KMS-11 (cell line): ENCODE measurements at regions not wholly inside any gene's neighbourhood (a gene's known extent, or its start where the extent isn't known, plus 50 kb on each side); places are given as distances from the start of the nearest gene placed in this dataset.

Experiments used
- H2AFZ ChIP-seq: fragments of 200-600 bp; sonication (generic); 2 replicates; pipeline ENCODE4 v1.6.1; 2016; ENCODE audit warnings: antibody characterized with exemption, mixed run types, low read depth
- H3K27ac ChIP-seq: fragments of 200-600 bp; sonication (generic); 2 replicates; pipeline ENCODE4 v1.6.1; 2016; ENCODE audit warnings: mild to moderate bottlenecking, mixed run types
- H3K27me3 ChIP-seq: fragments of 200-600 bp; sonication (generic); 2 replicates; pipeline ENCODE4 v1.6.1; 2017; ENCODE audit warnings: mild to moderate bottlenecking, low read depth, mixed run types, moderate library complexity; ENCODE audit not compliant: insufficient read depth
- H3K36me3 ChIP-seq: fragments of 200-600 bp; sonication (generic); 2 replicates; pipeline ENCODE4 v1.6.1; 2017; ENCODE audit warnings: mild to moderate bottlenecking, mixed run types; ENCODE audit not compliant: insufficient read depth
- H3K4me1 ChIP-seq: fragments of 200-600 bp; sonication (generic); 2 replicates; pipeline ENCODE4 v1.6.1; 2016; ENCODE audit warnings: mild to moderate bottlenecking, low read depth, mixed run types; ENCODE audit not compliant: poor library complexity, severe bottlenecking
- H3K4me2 ChIP-seq: fragments of 200-600 bp; sonication (generic); 2 replicates; pipeline ENCODE4 v1.7.0; 2016; ENCODE audit warnings: mild to moderate bottlenecking, mixed run types
- H3K4me3 ChIP-seq: fragments of 200-600 bp; sonication (generic); IDR thresholded peaks from 2 replicates; pipeline ENCODE4 v1.6.1; 2017; ENCODE audit warnings: low read depth, low read length, mixed read lengths; ENCODE audit not compliant: insufficient read depth
- H3K79me2 ChIP-seq: fragments of 200-600 bp; sonication (generic); 2 replicates; pipeline ENCODE4 v1.6.1; 2016; ENCODE audit warnings: low read depth, mixed run types; ENCODE audit not compliant: insufficient read depth
- H3K9ac ChIP-seq: fragments of 200-600 bp; sonication (generic); 2 replicates; pipeline ENCODE4 v1.6.1; 2016; ENCODE audit warnings: mild to moderate bottlenecking, mixed run types
- H4K20me1 ChIP-seq: fragments of 200-600 bp; sonication (generic); 2 replicates; pipeline ENCODE4 v1.6.1; 2016; ENCODE audit warnings: mild to moderate bottlenecking, mixed run types; ENCODE audit not compliant: insufficient read depth
- TF ChIP-seq, protein P1 (sequence below): fragments of 200-600 bp; sonication (generic); conservative IDR thresholded peaks from 2 replicates; pipeline ENCODE4 v1.6.1; 2017; ENCODE audit warnings: low read depth, mild to moderate bottlenecking, antibody characterized with exemption, low read length, moderate library complexity, mixed read lengths

DNA sequence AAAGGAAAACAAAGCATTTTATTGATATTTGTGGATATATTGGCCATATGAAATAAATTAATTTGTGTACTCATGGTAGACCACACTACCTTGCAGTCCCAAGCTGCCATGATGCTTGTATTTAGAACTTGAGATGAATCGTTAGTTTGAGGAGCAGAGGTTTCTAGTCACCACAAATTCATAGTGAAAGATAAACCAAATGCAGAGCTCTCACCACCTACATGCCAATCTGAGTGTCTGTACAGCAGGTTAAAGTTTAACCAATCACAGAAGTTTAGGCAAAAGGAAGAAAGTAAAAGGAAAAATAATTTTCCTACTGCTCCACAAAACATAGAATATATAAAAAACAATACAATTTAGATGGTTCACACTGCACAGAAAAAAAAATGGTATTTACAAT, 163.6 kb upstream of the FTMT start:
- Histone ChIP-seq H3K36me3 (no peaks in the 10 kb centered on the region), H3K4me3 (no peak overlapping the region), H4K20me1 (no peaks in the 10 kb centered on the region), H3K79me2 (no peaks in the 10 kb centered on the region), H3K27me3 (no peaks in the 10 kb centered on the region), H3K4me1 (no peaks in the 10 kb centered on the region), H3K9ac (no peak overlapping the region), H3K27ac (no peak overlapping the region), H3K4me2 (no peak overlapping the region), H2AFZ (no peak overlapping the region)
- TF ChIP-seq, protein P1, sequence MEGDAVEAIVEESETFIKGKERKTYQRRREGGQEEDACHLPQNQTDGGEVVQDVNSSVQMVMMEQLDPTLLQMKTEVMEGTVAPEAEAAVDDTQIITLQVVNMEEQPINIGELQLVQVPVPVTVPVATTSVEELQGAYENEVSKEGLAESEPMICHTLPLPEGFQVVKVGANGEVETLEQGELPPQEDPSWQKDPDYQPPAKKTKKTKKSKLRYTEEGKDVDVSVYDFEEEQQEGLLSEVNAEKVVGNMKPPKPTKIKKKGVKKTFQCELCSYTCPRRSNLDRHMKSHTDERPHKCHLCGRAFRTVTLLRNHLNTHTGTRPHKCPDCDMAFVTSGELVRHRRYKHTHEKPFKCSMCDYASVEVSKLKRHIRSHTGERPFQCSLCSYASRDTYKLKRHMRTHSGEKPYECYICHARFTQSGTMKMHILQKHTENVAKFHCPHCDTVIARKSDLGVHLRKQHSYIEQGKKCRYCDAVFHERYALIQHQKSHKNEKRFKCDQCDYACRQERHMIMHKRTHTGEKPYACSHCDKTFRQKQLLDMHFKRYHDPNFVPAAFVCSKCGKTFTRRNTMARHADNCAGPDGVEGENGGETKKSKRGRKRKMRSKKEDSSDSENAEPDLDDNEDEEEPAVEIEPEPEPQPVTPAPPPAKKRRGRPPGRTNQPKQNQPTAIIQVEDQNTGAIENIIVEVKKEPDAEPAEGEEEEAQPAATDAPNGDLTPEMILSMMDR = no peak

DNA sequence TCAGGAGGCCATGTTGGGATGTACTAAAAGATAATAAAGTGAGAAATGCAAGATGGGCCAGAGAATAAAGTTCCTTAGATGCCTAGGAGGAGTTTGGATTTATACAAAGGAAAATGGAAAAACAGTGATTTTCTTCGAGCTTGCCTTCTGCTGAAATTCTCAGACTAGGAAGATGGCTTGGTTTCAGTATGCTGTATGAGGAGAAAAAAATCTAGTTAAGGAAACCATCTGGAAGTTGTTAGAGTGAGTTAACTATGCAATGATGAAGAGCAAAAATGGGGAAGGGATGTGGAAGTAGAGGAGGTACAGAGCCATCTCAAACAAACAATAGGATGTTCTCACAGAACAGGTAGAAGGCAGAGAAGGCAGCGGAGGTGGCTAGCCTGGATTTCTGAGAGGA, 162.9 kb upstream of the FTMT start:
- Histone ChIP-seq H3K4me3 (no peak overlapping the region), H3K4me2 (no peak overlapping the region), H3K4me1 (no peaks in the 10 kb centered on the region), H3K36me3 (no peaks in the 10 kb centered on the region), H3K9ac (no peak overlapping the region), H2AFZ (no peak overlapping the region), H3K79me2 (no peaks in the 10 kb centered on the region), H3K27me3 (no peaks in the 10 kb centered on the region), H4K20me1 (no peaks in the 10 kb centered on the region), H3K27ac (no peak overlapping the region)
- TF ChIP-seq, protein P1 = no peak

DNA sequence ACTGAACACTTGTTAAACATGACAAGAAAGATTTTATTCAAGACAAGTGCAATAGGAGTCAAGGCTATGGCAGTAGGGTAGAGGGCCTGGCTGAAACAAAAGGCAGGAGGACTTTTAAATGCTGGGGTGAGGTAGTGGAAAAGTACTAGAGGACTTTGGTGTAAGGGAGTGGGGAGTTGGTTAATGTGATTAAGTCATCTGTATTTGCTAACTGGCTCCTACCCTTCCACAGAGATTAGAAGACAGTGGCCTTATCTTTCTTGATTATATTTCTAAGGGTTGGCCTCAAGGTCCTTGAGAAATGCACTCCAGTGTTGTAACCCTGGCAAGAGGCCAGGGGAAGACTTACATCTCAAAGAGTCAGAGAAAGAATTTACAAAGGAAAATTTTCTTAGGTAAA, 160.2 kb upstream of the FTMT start:
- H3K4me1 ChIP-seq = peaks cover 13% of the 10 kb centered on the region
- no peaks in the 10 kb centered on the region for H3K27me3 ChIP-seq
- H3K4me2 ChIP-seq = no peak overlapping the region
- no peaks in the 10 kb centered on the region for H3K79me2 ChIP-seq
- TF ChIP-seq, protein P1 = no peak
- H2AFZ ChIP-seq = no peak overlapping the region
- H3K9ac ChIP-seq = no peak overlapping the region
- H3K4me3 ChIP-seq = no peak overlapping the region
- no peaks in the 10 kb centered on the region for H3K36me3 ChIP-seq
- H3K27ac ChIP-seq = no peak overlapping the region
- no peaks in the 10 kb centered on the region for H4K20me1 ChIP-seq

DNA sequence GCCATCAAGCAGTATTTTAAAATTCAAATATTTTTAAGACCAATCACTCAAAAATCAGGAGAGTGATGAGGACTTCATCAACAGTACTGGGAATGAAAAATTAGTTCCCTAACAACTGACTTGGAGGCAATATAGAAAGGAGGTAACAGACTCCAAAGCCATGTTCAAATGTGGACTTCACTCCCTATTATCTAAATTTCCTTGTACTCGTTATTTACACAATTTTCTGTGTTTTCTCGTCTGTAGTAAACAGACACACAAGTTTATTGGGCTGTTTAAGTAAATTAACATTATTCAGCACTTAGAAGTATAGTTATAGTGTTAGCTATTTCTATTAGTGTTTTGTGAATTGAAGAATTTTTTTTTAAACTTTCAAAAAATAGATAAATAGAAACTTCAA, 159.5 kb upstream of the FTMT start:
- Histone ChIP-seq H3K79me2 (no peaks in the 10 kb centered on the region), H2AFZ (no peak overlapping the region), H3K4me3 (no peak overlapping the region), H3K27me3 (no peaks in the 10 kb centered on the region), H3K4me1 (peaks cover 13% of the 10 kb centered on the region), H3K36me3 (no peaks in the 10 kb centered on the region), H4K20me1 (no peaks in the 10 kb centered on the region), H3K27ac (no peak overlapping the region), H3K9ac (no peak overlapping the region), H3K4me2 (no peak overlapping the region)
- TF ChIP-seq, protein P1 = no peak

DNA sequence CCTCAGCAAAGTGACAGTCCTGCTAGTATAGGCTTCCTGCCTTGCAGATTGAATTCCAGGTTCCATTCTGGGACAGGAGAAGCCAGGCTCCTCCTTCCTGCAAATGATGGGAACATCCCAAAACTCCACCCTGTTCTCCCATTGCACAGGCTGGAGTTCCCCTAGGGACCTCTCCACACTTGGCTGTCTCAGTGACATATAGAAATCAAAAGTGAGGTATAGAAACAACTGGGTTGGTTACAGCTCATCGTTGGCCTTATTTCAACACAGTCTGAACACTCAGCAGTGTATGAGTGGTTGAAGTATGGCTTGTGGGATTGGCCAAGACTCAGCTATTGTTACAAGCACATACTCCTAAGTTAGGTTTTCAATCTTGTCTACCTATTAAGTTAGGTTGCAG, 157.8 kb upstream of the FTMT start:
- Histone ChIP-seq H3K9ac (no peak overlapping the region), H2AFZ (no peak overlapping the region), H3K4me2 (no peak overlapping the region), H3K4me1 (peaks cover 13% of the 10 kb centered on the region), H3K27me3 (no peaks in the 10 kb centered on the region), H4K20me1 (no peaks in the 10 kb centered on the region), H3K79me2 (no peaks in the 10 kb centered on the region), H3K4me3 (no peak overlapping the region), H3K27ac (no peak overlapping the region), H3K36me3 (no peaks in the 10 kb centered on the region)
- TF ChIP-seq, protein P1 = no peak
